ENCODE measurements at regions not wholly inside any gene's neighbourhood (a gene's known extent, or its start where the extent isn't known, plus 50 kb on each side); places are given as distances from the start of the nearest gene placed in this dataset.
A peak's percentile ranks its signal among the peaks of the same experiment; 100 is the strongest.

DNA sequence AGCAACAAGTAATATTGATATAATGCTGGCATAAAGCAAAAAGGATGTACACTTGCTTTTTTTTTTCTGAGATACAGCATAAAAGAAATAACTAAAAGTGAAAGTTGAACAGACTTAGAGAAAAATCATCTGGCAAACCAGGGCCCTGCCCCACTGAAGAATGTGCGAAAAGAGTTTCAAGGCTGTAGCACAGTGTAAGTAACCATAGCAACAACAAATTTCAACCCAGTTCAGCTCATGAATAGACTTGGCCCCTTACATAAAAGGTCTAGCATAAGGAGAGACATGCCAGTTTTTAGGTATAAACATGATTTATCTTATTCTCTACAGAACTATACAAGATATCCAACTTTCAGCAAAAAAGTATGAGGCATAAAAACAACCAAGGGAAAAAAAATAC, 113.7 kb upstream of the GYPC start:
- in situ Hi-C loops (cut with HindIII; ENCODE audit: low sequenced_read_pairs), result no loop called here

DNA sequence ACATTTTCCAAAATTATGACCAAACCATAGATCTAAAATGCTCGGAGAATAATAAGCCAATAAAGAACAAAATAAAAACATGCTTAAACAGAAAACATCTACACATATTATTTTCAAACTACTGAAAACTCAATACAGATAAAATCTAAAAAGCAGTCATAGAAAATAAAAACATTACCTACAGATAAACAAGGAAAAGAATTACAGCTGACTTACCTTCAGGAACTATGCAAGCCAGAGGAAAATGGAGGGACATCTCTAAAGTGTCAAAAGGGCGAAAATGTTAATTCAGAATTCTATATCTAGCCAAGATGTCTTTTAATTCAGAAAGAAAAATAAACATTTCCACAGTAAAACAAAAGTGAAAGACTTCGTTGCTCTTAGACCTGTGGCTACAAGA, 112.9 kb upstream of the GYPC start:
- H3K4me3 ChIP-seq (ENCODE audit: low read depth, low read length), result no peak overlapping the region
- DNase-seq (ENCODE audit: low read depth, low spot score), result peak; percentile 0
- no peak for TF ChIP-seq CTCF (IDR thresholded peaks at IDR 0.05; ENCODE audit: low read depth, low read length)
- in situ Hi-C loops (cut with HindIII; ENCODE audit: low sequenced_read_pairs), result no loop called here

More for the DNA sequence above, 113.7 kb upstream of the GYPC start:
- DNase-seq (ENCODE audit: low read depth, low spot score), result no peak
- TF ChIP-seq CTCF (IDR thresholded peaks at IDR 0.05; ENCODE audit: low read depth, low read length), result no peak
- H3K4me3 ChIP-seq (ENCODE audit: low read depth, low read length), result no peak overlapping the region

DNA sequence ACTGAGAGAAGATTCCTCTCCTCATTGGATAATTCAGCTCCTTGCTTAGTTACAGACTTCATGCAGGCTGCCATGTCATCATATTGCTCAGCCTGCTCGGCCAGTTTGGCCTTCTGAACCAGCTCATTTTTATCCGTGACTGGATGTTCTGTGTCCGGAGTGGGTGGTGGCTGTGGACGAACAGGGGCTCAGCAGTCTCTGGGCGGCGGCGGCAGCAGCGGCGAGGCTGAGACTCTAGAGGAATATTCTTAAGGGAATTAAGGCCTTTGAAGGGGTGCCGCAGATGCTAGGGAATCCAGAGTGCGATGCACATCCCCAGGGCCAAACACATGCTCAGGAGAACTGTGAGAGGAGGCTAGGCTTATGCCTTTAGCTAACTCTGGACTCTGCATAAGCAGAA, 97.9 kb upstream of the GYPC start:
- in situ Hi-C loops (cut with HindIII; ENCODE audit: low sequenced_read_pairs), result no loop called here
- no peak for TF ChIP-seq CTCF (IDR thresholded peaks at IDR 0.05; ENCODE audit: low read depth, low read length)
- DNase-seq (ENCODE audit: low read depth, low spot score), result no peak
- no peak overlapping the region for H3K4me3 ChIP-seq (ENCODE audit: low read depth, low read length)

DNA sequence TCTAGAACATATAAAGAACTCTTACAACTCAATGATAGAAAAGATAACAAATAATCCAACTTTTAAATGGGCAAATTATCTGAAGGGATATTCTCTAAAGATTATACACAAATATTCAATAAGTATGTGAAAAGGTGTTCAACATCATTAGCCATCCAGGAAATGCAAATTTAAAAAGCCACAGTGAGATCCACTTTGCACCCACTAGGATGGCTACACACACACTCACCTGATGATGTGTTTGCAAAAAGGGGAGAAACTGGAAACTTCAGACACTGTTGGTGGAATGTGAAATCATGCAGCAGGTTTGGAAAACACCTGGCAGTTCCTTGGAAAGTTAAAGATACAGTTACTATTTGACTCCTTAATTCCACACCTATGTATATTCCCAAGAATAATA, 87.2 kb upstream of the GYPC start:
- in situ Hi-C loops (cut with HindIII; ENCODE audit: low sequenced_read_pairs), result no loop called here
- TF ChIP-seq CTCF (IDR thresholded peaks at IDR 0.05; ENCODE audit: low read depth, low read length), result no peak
- H3K4me3 ChIP-seq (ENCODE audit: low read depth, low read length), result no peak overlapping the region
- DNase-seq (ENCODE audit: low read depth, low spot score), result no peak

GRCh38 chr2:126571403-126571802, 84.6 kb upstream of the GYPC start:
- no peak overlapping the region for H3K4me3 ChIP-seq (ENCODE audit: low read depth, low read length)
- no peak for DNase-seq (ENCODE audit: low read depth, low spot score)
- no peak for TF ChIP-seq CTCF (IDR thresholded peaks at IDR 0.05; ENCODE audit: low read depth, low read length)
- in situ Hi-C loops (cut with HindIII; ENCODE audit: low sequenced_read_pairs), result no loop called here

DNA sequence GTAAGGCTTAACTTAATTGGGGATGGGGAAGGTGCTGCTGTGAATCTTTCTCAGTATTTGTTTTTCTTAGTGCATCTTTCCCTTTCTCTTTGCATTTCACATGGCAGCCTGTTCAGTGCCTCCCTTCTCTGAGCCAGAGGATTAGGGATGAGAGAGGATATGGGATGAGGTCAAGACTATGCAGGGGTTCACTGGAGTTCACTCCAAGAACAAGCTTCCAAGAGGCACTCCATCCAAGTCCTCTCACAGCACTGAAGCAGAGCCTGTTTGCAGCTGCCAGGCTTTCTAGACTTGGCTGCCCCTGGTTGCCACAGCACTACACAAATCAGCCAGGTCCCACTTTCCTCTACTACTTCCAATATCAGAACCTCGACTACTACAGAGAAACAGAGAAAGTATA, 80.3 kb upstream of the GYPC start:
- H3K4me3 ChIP-seq (ENCODE audit: low read depth, low read length), result no peak overlapping the region
- no peak for DNase-seq (ENCODE audit: low read depth, low spot score)
- in situ Hi-C loops (cut with HindIII; ENCODE audit: low sequenced_read_pairs), result no loop called here
- no peak for TF ChIP-seq CTCF (IDR thresholded peaks at IDR 0.05; ENCODE audit: low read depth, low read length)

DNA sequence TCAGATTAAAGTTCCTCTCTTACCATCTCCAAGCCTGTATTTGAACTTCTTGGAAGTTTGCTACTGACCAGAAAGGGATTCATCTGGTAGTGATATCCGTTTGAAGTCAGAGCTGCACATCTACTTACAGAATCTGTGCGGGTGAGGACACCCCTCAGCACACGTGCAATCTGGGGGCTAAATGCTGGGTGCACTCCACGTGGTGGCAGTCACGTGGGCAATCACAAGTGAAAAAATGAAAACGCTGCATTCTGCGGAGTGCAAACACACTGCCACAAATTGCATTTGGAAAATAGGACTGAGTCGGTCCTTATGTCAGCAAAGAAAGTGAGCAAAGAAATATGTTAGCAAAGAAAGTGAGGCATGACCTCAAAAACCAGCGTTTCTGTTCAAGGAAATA, 76.1 kb upstream of the GYPC start:
- in situ Hi-C loops (cut with HindIII; ENCODE audit: low sequenced_read_pairs), result no loop called here
- no peak overlapping the region for H3K4me3 ChIP-seq (ENCODE audit: low read depth, low read length)
- TF ChIP-seq CTCF (IDR thresholded peaks at IDR 0.05; ENCODE audit: low read depth, low read length), result no peak
- no peak for DNase-seq (ENCODE audit: low read depth, low spot score)

Data from astrocyte of the spinal cord (primary cell).